ENCODE measurements at regions not wholly inside any gene's neighbourhood (a gene's known extent, or its start where the extent isn't known, plus 50 kb on each side); places are given as distances from the start of the nearest gene placed in this dataset.

GRCh38 chr10:131746241-131746711 is 154.5 kb upstream of the PPP2R2D start:
- H3K4me3 ChIP-seq (replicated peaks in 1 of 2; ENCODE audit: low read depth in 2 of 2, low read length in 2 of 2), result no peak overlapping the region
- TF ChIP-seq CTCF (IDR thresholded peaks at IDR 0.05; ENCODE audit: low read depth, low read length), result no peak
- no peak for DNase-seq (ENCODE audit: low read depth in 2 of 2)

GRCh38 chr10:131746785-131747184 is 154.0 kb upstream of the PPP2R2D start:
- H3K4me3 ChIP-seq (replicated peaks in 1 of 2; ENCODE audit: low read depth in 2 of 2, low read length in 2 of 2), result no peak overlapping the region
- no peak for TF ChIP-seq CTCF (IDR thresholded peaks at IDR 0.05; ENCODE audit: low read depth, low read length)

GRCh38 chr10:131747251-131747650 is 153.6 kb upstream of the PPP2R2D start:
- DNase-seq (ENCODE audit: low read depth in 2 of 2), result no peak
- no peak overlapping the region for H3K4me3 ChIP-seq (replicated peaks in 1 of 2; ENCODE audit: low read depth in 2 of 2, low read length in 2 of 2)
- no peak for TF ChIP-seq CTCF (IDR thresholded peaks at IDR 0.05; ENCODE audit: low read depth, low read length)

More at GRCh38 chr10:131746785-131747184, 154.0 kb upstream of the PPP2R2D start:
- no peak for DNase-seq (ENCODE audit: low read depth in 2 of 2)

GRCh38 chr10:131747791-131748190 is 153.0 kb upstream of the PPP2R2D start:
- TF ChIP-seq CTCF (IDR thresholded peaks at IDR 0.05; ENCODE audit: low read depth, low read length), result no peak
- no peak for DNase-seq (ENCODE audit: low read depth in 2 of 2)
- H3K4me3 ChIP-seq (replicated peaks in 1 of 2; ENCODE audit: low read depth in 2 of 2, low read length in 2 of 2), result no peak overlapping the region

GRCh38 chr10:131748191-131748590 is 152.6 kb upstream of the PPP2R2D start:
- no peak overlapping the region for H3K4me3 ChIP-seq (replicated peaks in 1 of 2; ENCODE audit: low read depth in 2 of 2, low read length in 2 of 2)
- no peak for TF ChIP-seq CTCF (IDR thresholded peaks at IDR 0.05; ENCODE audit: low read depth, low read length)
- no peak for DNase-seq (ENCODE audit: low read depth in 2 of 2)

- DNase-seq (ENCODE audit: low read depth in 2 of 2), result no peak
- TF ChIP-seq CTCF (IDR thresholded peaks at IDR 0.05; ENCODE audit: low read depth, low read length), result no peak
- no peak overlapping the region for H3K4me3 ChIP-seq (replicated peaks in 1 of 2; ENCODE audit: low read depth in 2 of 2, low read length in 2 of 2)
These were observed 151.7 kb upstream of the PPP2R2D start for GRCh38 chr10:131748831-131749766.

Measured in cardiac fibroblast (primary cell).